SKM-1 treated with dmso at 0.1 percent for 144 hours (cell line): ENCODE measurements at regions not wholly inside any gene's neighbourhood (a gene's known extent, or its start where the extent isn't known, plus 50 kb on each side); places are given as distances from the start of the nearest gene placed in this dataset.
"Not testable (repeated sequence)": the region's sequence is repeated elsewhere in the genome, so short reads cannot be mapped to it uniquely, and the experiment has no call there.

Source experiments
- DNase-seq: peaks from one replicate; lab custom pipeline; 2025; ENCODE audit not compliant: unreplicated experiment; lab: John Stamatoyannopoulos, UW

DNA sequence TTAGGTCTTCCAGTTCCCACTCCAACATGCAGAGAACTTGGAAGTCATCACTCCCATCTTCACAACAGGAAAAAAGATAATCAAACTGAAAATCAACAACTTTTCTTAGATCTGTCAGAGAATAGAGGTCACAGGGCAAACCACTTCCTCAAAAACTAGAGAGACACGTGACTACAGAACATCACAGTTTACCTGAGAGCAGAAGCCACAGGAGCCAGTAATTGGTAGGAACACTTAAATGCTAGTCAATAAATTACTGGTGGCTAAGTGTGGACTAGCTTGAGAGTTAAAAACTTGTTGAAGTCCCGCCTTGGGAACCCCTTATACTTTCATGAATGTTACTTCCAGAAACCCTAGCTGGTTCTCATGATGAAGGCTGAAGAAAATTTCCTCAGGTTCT lies 81.1 kb downstream of the THSD1 start:
- DNase-seq, result not testable (repeated sequence)

DNA sequence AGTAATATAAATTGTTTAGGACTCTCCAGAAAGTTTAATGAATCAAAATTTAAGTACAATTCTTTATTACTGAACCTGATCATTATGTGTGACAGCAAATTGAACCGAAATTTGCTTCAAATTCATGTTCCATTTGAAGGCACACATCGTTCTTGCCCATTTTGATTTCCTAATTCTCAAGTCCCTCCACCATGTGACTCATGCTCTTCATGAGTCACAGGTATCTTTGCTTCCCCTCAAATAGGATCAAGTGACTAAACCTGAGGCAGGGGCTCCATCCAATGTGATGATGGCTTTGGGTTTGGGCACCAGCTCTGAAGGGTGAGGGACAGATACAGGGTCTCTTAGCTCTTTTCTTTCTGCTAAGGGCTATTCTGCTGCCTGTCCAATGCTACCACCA lies 86.1 kb downstream of the THSD1 start:
- no peak for DNase-seq

DNA sequence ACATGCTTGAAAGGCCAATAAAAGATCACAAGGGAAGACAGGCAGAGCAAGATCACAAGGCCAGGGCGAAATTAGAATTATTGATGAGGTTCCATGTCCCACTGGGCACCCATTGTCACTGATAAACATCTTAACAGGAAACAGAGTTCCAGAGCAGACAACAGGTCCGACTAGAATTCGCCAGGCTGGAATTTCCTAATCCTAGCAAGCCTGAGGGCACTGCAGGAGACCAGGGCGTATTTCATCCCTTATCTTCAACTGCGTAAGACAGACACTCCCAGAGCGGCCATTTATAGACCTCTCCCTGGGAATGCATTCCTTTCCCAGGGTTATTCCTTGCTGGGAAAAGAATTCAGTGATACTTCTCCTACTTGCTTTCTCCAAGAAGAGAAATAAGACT lies 96.1 kb downstream of the THSD1 start:
- not testable (repeated sequence) for DNase-seq

DNA sequence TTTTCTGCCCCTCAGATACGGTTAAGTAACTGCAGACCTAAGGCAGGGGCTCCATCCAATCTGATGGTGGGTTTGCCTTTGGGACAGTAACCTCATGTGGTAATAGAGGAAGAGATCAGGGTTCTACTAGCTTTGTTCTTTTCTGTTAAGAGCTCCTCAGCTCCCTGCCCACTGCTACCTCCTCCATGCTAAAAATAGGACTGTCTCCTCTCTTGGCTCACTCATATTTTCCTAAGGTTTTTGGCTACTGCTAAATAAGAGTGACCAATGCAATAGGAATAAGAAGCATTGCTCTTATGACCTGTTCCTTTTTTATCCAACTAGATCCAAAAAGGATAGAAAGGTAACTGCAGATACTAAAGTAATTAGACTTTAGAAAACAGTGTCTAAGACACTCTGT lies 99.6 kb downstream of the THSD1 start:
- DNase-seq, result not testable (repeated sequence)

DNA sequence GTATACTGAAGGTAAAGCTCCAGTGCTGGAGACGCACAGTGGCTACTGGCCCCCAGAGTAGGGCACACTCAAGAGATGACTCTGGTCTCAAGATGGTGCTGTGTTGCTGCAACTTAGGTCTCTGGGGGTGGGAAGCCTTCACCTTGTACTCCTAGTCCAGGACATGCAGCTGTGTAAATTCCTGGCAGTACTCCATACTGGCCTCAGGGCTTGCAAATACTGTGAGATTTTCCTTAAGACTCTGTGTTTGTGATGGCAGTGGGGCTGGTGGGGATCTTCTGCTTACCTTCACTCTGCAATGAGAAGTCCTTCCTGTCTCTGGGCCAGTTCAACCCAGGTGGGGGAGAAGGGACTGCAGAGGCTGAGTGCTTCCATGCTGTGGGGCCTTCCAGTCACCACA lies 102.9 kb downstream of the THSD1 start:
- DNase-seq, result not testable (repeated sequence)

DNA sequence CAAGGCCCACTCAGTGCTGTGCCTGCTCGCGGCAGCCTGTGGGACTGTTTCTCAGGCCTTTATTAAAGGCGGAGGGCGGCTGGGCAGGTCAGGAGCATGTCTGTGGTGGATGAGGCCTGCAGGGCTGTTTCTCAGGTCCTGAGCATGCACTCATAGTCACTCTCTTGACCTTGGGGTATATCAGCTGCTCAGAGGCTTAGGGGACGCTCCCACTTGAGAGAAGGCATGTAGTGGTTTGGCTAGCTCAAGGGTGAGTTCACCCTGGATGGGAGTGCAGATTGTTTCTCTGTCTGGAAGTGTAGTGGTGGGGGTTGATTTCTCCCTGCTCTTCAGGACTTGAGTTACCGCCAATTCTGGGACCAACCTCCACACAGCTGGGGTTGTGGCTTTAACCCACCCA lies 103.3 kb downstream of the THSD1 start:
- not testable (repeated sequence) for DNase-seq

DNA sequence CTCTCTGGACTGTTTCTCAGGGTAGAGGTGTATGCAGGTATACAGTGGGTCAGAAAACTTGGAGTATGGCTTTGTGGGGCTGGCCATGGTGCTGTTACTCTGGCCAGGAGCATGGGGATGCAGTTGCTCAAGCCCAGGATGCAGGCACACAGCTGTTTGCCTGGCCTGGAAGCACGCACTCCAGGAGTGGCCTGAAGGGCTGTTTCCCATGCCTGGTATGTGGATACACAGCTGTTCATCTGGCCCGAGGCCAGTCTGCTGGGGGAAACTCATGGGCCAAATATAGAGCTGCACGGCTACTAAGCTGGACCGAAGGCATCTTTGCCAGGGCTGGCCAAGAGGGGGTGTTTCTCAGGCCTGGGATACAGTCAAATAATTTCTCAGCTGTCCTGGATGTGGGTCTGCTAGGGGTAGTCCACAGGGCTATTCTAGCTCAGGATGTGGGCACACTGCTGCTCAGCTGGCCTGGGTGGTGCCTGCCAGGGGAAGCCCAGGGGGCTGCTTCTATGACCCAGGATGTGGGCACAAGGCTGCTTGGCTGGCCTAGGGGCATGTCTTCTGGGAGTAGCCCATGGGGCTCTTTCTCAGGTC lies 104.1 kb downstream of the THSD1 start:
- DNase-seq, result not testable (repeated sequence)

DNA sequence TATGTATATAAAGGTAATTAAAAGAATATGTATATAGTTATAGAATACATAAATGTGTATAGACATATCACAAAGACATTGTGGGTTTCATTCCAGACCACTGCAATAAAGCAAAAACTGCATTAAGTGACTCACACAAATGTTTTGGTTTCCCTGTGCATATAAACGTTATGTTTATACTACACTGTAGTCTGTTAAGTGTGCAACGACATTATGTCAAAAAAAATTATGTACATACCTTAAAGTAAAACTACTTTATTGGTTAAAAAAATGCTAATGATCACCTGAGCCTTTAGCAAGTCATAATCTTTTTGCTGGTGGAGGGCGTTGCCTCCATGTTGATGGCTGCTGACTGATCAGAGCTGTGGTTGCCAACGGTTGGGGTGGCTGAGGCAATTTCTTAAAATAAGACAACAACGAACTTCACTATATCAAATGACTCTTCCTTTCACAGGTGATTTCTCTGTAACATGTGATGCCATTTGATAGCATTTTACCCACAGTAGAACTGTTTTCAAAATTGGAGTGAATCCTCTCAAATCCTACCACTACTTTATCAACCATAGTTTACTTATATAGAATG lies 107.8 kb downstream of the THSD1 start:
- not testable (repeated sequence) for DNase-seq

DNA sequence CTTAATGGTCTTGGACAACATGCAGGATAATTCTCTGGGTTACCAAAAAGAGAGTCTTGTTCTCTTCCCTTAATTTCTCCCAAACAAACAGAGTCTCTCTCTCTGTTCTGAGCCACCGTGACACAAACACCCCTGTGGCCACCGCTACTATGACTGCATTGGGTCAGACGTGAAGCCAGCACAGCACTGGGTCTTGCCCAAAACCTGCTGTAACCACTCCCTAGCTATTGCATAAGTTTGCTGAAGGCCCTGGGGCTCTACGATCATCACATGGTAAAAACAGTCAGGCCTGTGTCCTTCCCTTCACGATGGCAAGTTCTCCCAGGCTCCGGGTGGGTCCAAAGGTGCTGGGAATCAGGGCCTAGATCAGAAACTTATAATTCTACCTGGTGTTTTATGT lies 117.1 kb downstream of the THSD1 start:
- DNase-seq, result not testable (repeated sequence)

DNA sequence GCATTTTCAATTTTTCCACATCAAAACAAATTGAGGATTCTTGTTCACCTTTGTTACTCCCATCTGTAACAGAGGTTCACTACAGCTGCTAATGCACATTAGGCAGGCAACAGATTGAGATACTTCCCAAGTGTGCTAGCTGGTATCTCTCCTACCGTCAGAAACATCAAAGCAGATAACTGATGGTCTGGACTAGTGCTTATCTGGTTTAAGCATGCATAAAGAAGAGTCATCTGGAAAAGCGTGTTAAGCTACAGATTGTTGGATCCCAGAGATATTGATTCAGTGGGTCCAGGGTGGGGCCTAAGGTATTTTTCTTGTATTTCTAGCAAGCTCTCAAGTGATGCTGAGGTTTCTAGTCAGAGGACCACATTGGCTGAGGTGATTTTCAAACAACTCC lies 122.0 kb upstream of the NEK3 start:
- not testable (repeated sequence) for DNase-seq

DNA sequence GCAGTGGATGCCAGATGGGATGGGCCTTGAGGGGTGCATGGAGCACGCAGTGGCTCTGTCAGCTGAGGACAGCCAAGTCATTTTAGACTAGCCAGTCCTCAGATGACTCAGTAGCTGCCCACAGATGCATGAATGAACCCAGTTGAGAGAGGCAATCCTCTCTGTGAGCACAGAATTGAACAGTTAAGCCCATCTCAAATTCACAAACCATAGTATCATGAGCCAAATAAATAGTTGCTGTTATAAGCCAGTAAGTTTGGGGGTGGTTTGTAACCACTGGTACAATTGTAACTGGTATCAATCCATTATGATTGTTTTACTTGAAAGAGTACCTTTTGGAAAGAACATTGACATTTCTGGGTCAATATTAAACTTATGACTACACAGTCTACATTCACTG lies 120.0 kb upstream of the NEK3 start:
- not testable (repeated sequence) for DNase-seq

DNA sequence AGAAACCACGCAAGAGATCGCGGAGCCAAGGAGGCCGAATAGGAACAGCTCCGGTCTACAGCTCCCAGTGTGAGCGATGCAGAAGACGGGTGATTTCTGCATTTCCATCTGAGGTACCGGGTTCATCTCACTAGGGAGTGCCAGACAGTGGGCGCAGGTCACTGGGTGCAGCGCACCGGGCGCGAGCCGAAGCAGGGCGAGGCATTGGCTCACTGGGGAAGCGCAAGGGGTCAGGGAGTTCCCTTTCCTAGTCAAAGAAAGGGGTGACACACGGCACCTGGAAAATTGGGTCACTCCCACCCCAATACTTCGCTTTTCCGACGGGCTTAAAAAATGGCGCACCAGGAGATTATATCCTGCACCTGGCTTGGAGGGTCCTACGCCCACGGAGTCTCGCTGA lies 94.9 kb upstream of the NEK3 start:
- not testable (repeated sequence) for DNase-seq

DNA sequence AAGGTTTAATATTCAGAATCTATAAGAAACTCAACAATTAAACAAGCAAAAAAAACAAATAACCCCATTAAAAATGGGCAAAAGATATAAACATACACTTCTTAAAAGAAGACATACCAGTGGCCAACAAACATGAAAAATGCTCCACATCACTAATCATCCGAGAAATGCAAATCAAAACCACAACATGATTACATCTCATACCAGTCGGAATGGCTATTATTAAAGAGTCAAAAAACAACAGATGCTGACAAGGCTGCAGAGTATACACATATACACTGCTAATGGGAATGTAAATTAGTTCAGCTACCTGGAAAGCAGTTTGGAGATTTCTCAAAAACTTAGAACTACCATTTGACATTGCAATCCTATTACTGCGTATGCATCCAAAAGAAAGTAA lies 81.4 kb upstream of the NEK3 start:
- DNase-seq, result not testable (repeated sequence)

DNA sequence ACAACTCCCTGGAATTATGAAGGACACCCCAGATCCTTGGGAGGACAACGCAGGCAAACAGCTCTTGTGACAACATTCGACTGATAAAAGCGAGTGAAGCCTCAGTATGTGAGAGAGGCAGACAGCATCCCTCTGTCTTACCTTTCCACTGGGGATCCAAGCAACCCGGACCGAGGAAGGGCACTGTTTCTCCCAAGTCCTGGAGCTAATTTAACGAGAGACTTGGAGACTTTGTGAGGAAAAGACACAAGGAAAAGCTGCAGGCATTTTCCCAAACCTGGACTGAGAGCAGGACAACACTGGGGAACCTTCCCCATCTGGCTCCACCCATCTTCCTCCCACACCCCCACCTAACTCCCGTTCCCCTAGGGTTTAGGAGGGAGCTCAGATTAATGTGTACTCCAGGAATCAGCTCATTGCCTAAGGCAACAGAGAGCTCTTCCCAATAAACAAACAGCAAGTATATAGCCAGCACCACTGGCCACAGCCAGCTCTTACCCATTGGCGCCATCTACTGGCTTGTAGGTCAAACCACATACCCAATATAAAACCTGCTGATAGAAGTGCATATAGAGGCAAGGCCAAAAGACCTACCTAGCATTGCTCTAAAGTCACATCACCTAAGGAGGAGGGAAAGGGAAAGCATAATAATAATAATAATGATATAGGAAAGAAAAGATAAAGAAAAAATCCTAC lies 76.7 kb upstream of the NEK3 start:
- peak; percentile 8 for DNase-seq

DNA sequence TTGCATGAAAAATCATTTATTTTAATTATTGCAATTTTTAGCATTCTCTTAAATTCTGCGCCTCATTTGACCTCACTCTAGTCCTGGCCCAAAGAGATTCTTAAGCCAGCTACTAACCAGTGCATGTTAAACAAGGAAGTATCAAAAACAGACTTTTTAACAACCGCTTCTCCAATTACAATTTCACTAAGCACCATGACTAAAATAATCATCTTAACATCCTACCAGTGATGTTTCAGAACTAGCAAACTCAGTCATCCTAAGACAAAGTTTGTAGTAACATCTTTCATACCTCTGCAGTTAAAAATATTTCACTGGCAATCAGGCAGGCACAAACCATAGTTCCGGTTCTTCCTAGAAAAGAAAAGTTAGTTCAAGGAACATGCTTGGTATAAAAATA lies 75.5 kb upstream of the NEK3 start:
- DNase-seq, result not testable (repeated sequence)

DNA sequence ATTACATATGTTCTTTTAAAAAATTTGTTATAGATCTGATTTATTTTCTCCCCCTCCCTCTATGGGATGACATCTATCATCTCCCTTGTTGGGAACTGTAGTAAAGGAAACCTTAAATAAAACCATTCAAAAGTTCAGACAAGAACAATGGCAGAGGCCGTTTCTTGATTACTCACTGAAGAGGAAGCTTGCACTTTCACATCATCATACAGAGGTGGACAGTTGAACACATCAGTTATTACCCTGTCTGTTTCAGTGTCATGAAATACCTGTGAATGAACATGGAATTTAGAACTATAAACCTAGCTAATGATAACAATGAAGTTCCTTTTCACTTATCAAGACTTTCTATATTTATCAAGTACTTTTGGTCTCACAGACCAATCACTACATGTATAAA lies 63.7 kb upstream of the NEK3 start:
- not testable (repeated sequence) for DNase-seq

DNA sequence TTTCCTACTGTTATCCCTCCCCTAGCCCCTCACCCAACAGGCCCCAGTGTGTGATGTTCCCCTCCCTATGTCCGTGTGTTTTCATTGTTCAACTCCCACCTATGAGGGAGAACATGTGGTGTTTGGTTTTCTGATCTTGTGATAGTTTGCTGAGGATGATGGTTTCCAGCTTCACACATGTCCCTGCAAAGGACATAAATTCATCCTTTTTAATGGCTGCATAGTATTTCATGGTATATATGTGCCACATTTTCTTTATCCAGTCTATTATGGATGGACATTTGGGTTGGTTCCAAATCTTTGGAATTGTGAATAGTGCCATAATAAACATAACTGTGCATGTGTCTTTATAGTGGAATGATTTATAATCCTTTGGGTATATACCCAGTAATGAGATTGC lies 54.5 kb upstream of the NEK3 start:
- DNase-seq, result not testable (repeated sequence)

DNA sequence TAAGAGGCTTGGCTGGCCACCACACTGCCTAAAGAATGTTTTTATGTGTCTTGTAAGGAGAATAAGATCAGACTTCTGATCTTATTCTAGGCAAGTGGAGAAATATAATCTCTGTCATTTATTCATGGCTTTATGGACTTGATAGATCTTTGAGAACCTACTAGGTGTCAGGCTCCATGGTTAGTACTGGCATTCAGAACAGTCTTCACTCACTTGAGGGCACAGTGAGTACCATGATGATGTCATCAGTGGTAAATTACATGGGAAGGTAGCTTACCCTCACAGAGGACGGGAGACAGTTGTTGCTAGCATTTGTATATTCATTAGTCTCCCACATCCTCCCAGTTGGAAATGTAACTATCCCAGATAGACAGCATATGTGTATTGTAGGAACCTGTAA lies 53.5 kb upstream of the NEK3 start:
- DNase-seq, result not testable (repeated sequence)

DNA sequence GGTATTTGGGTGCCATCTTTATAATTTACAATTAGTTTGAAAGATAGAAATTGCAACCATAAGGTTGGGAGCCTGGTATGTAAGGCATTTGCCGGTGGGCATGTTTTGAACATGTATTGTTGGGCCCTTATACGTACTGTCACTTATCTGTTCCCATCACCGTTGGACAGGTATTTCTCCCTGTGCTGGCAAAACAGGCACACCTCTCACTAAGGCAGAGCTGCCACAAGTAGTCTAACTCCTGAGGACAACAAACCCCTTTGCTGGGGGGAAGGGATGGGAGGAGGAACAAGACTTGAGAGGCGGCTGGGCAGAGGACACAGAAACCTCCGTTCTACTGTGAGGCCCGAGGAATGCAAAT lies 52.0 kb upstream of the NEK3 start:
- not testable (repeated sequence) for DNase-seq

DNA sequence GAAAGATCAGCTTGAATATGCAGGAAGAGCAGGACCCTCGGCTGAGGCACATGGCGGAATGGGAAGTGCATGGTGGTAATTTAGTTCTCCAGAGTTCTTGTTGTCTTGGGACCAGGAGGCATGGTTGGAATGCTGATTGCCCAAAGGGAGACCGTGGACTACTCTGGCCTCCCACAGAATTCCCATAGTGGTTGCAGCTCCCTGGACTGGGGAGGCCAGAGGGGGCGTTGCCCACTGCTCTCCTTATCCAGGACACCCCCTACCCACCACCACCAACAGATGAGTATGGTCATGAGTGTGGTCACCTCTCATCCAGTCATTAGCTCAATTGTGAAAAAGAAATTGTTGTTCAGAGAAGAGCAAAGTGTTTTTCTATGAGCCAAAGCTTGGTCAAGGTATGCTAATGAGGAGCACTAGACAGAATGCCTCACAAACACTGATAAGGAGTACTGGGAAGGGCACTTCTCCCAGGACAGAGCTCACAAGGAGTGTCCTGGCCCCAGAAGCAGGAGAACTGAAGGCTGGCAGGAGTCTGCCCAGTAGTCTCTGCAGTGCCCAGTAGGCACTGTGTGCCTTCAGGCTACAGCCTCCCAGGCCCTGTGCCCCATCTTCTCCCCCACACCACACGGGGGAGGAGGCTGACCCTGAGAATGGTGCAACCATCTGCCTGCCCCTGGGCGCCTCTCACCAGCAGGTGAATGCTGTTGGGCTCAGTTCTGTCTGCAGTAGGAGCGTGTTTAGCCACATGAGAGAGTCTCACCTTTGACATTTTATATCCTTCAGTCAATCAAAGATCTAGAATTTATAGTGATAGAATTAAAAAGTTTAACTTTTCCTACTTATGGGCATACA lies 51.4 kb upstream of the NEK3 start:
- not testable (repeated sequence) for DNase-seq
